Left ventricle myocardium inferior (tissue), 1 donor: ENCODE measurements at regions not wholly inside any gene's neighbourhood (a gene's known extent, or its start where the extent isn't known, plus 50 kb on each side); places are given as distances from the start of the nearest gene placed in this dataset.

Experiments
- DNase-seq: peaks from one replicate; pipeline ENCODE4 v3.0.0-alpha.2; 2020
- H3K27ac ChIP-seq: fragments of 200-600 bp; replicated peaks from 2 replicates; pipeline ENCODE4 v1.8.0; 2021
- H3K27me3 ChIP-seq: fragments of 200-600 bp; 2 replicates; pipeline ENCODE4 v1.8.0; 2021; ENCODE audit warnings: low read depth
- H3K36me3 ChIP-seq: fragments of 200-600 bp; 2 replicates; pipeline ENCODE4 v1.8.0; 2021
- H3K4me1 ChIP-seq: fragments of 200-600 bp; 2 replicates; pipeline ENCODE4 v1.8.0; 2021
- H3K4me3 ChIP-seq: fragments of 200-600 bp; 2 replicates; pipeline ENCODE4 v1.8.0; 2021; ENCODE audit warnings: mild to moderate bottlenecking, moderate library complexity
- H3K9me3 ChIP-seq: fragments of 200-600 bp; replicated peaks from 2 replicates; pipeline ENCODE4 v1.8.0; 2021
- intact Hi-C: fragments of 100-400 bp; cut with micrococcal nuclease; formaldehyde crosslinking; loops from one replicate; pipeline ENCODE4 v1.11.0; 2022
- TF ChIP-seq, protein P1 (sequence below): fragments of 200-600 bp; IDR thresholded peaks from 2 replicates; pipeline ENCODE4 v1.8.0; 2021; ENCODE audit warnings: antibody characterized with exemption, mild to moderate bottlenecking, borderline replicate concordance
- donor health status: DM: no; HTN: yes; CAD: no; lungs with severe emphysema.

DNA sequence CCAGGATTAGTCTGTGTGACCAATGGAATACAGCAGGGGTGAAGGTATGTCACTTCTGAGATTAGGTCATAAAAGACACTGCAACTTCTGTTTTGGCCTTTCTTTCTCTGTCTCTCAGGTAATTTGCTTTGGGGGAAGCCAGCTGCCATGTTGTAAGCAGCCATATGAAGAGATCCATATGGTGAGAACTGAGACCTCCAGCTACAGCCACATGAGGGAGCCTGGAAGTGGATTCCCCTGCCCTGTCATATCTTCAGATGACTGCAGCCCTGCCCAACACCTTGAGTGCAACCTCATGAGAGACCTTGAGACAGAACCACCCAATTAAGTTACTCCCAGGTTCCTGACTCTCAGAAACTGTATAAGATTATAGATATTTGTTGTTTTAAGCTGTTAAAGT lies 70.1 kb upstream of the ESRRG start:
- Histone ChIP-seq H3K4me1 (peaks cover 8% of the 10 kb centered on the region), H3K27ac (no peak overlapping the region), H3K9me3 (no peaks in the 10 kb centered on the region), H3K27me3 (no peaks in the 10 kb centered on the region), H3K4me3 (no peak overlapping the region), H3K36me3 (no peaks in the 10 kb centered on the region)
- intact Hi-C loops, result no loop called here
- no peak for DNase-seq
- TF ChIP-seq, protein P1, sequence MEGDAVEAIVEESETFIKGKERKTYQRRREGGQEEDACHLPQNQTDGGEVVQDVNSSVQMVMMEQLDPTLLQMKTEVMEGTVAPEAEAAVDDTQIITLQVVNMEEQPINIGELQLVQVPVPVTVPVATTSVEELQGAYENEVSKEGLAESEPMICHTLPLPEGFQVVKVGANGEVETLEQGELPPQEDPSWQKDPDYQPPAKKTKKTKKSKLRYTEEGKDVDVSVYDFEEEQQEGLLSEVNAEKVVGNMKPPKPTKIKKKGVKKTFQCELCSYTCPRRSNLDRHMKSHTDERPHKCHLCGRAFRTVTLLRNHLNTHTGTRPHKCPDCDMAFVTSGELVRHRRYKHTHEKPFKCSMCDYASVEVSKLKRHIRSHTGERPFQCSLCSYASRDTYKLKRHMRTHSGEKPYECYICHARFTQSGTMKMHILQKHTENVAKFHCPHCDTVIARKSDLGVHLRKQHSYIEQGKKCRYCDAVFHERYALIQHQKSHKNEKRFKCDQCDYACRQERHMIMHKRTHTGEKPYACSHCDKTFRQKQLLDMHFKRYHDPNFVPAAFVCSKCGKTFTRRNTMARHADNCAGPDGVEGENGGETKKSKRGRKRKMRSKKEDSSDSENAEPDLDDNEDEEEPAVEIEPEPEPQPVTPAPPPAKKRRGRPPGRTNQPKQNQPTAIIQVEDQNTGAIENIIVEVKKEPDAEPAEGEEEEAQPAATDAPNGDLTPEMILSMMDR, result no peak

DNA sequence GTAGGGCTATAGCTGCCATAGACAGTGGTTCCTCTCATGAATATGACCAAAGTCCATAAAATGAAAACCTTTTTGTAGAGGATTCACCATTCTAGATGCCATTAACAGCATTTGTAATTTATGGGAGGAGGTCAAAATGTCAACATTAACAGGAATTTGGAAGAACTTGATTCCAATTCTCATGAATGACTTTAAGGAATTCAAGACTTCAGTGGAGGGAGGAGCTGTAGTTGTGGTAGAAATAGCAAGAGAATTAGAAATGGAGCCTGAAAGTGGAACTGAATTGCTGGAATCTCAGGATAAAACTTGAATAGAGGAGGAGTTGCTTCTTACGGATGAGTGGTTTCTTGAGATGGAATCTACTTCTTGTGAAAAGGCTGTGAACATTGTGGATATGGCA lies 65.4 kb upstream of the ESRRG start:
- Histone ChIP-seq H3K4me1 (peaks cover 21% of the 10 kb centered on the region), H3K4me3 (no peak overlapping the region), H3K9me3 (no peaks in the 10 kb centered on the region), H3K27ac (no peak overlapping the region), H3K27me3 (no peaks in the 10 kb centered on the region), H3K36me3 (no peaks in the 10 kb centered on the region)
- intact Hi-C loops, result no loop called here
- DNase-seq, result no peak
- TF ChIP-seq, protein P1, result no peak

DNA sequence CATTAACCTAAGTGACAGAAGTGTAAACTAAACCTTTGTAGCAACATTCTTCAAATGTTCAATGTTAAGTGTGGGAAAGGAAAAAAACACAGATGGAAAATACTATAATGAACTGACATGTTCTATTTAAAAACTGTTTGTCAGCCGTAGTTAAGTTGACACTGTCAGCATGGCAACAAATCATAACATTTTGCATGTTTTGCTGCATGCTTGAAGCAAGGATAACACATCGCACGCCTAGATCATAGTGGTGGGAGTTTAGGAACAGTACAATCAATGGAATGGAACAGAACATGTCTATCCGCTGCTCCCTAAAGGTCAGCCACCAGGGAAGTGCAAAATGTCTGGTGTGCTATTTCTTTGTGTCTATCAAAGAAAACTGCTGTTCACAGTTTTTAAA lies 62.5 kb upstream of the ESRRG start:
- no peaks in the 10 kb centered on the region for H3K27me3 ChIP-seq
- no peaks in the 10 kb centered on the region for H3K9me3 ChIP-seq
- TF ChIP-seq, protein P1, result no peak
- intact Hi-C loops, result no loop called here
- peak overlapping the region; percentile 5 for H3K4me3 ChIP-seq
- peaks cover 31% of the 10 kb centered on the region for H3K4me1 ChIP-seq
- H3K27ac ChIP-seq, result peak overlapping the region; percentile 86
- H3K36me3 ChIP-seq, result no peaks in the 10 kb centered on the region
- no peak for DNase-seq

DNA sequence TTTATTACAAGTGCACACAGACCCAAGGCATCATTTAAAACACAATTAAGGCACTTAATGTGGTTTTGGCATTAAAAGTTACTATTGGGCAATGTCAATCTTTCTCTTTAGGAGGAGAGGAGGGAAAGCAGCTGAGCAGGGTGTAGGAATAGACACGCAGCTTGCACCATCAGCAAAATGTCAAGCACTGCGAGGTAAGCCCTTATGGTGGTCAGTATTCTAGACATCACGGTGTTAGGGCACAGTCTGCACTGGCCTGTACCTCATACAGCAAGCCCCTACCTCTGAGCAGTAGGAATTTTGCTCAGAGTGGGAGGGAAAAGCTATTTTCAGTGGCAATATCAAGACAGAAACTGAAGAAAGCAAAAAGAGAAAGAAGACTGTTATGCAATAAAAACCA lies 62.0 kb upstream of the ESRRG start:
- intact Hi-C loops, result no loop called here
- no peaks in the 10 kb centered on the region for H3K36me3 ChIP-seq
- H3K4me1 ChIP-seq, result peaks cover 31% of the 10 kb centered on the region
- H3K27me3 ChIP-seq, result no peaks in the 10 kb centered on the region
- DNase-seq, result no peak
- H3K4me3 ChIP-seq, result peak overlapping the region; percentile 5
- H3K27ac ChIP-seq, result peak overlapping the region; percentile 86
- H3K9me3 ChIP-seq, result no peaks in the 10 kb centered on the region
- TF ChIP-seq, protein P1, result no peak

DNA sequence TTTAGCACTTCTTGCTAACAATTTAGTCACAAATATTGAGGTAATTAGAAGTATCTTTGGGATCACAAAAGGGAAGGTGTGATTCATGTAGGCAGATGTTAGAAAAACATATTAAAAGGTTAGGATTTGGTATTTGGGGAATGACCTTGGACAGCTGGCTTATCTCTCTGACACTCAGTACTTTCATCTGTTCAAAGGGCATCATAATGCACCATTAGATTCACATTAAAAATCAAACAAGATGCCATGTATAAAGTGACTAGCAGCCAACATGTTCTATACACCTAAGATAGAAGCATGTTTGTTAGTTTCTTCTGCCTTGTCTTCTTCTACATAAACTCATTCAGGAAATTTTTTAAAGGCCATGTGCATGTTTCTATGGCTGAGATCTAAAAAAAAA lies 56.5 kb upstream of the ESRRG start:
- Histone ChIP-seq H3K4me1 (peaks cover 16% of the 10 kb centered on the region), H3K27me3 (no peaks in the 10 kb centered on the region), H3K4me3 (no peak overlapping the region), H3K9me3 (no peaks in the 10 kb centered on the region), H3K36me3 (no peaks in the 10 kb centered on the region), H3K27ac (no peak overlapping the region)
- TF ChIP-seq, protein P1, result no peak
- no peak for DNase-seq
- intact Hi-C loops, result no loop called here

DNA sequence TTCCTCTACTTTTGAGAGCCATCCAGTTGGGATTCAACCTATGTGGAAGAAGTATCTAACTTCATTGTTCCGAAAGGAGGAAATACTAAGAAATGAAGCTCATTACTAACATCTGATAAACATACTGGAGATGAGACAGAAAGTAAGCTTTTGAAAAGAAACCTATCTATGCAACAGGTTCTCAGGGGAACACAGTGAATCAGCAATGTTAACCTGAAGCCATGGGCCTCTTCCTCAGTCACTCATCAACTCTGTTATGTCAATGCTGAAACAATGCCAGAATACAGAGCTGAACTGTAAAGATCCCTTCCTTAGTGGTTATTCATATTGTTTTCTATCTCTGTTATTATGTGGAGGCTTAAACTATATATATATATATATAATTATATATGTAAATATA lies 55.5 kb upstream of the ESRRG start:
- H3K4me3 ChIP-seq, result no peak overlapping the region
- peaks cover 15% of the 10 kb centered on the region for H3K4me1 ChIP-seq
- intact Hi-C loops, result no loop called here
- TF ChIP-seq, protein P1, result no peak
- H3K9me3 ChIP-seq, result no peaks in the 10 kb centered on the region
- no peaks in the 10 kb centered on the region for H3K27me3 ChIP-seq
- no peaks in the 10 kb centered on the region for H3K36me3 ChIP-seq
- no peak for DNase-seq
- no peak overlapping the region for H3K27ac ChIP-seq
